TTC549 (cell line): ENCODE measurements at regions not wholly inside any gene's neighbourhood (a gene's known extent, or its start where the extent isn't known, plus 50 kb on each side); places are given as distances from the start of the nearest gene placed in this dataset.
"Not testable (repeated sequence)": the region's sequence is repeated elsewhere in the genome, so short reads cannot be mapped to it uniquely, and the experiment has no call there.

Source experiments
- FAIRE-seq: peaks from 2 replicates; lab custom pipeline; 2012; peaks lifted over from hg19 to GRCh38; lab: Jason Lieb, UNC

DNA sequence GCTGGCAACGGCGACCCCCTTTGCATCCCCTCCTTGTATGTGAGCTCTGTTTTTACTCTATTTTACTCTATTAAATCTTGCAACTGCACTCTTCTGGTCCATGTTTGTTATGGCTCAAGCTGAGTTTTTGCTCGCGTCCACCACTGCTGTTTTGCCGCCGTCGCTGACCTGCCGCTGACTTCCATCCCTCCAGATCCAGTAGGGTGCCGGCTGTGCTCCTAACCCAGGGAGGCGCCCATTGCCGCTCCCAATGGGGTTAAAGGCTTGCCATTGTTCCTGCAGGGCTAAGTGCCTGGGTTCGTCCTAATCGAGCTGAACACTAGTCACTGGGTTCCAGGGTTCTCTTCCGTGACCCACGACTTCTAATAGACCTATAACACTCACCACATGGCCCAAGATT lies 2704.4 kb downstream of the PCDH9 start:
- FAIRE-seq: no peak

DNA sequence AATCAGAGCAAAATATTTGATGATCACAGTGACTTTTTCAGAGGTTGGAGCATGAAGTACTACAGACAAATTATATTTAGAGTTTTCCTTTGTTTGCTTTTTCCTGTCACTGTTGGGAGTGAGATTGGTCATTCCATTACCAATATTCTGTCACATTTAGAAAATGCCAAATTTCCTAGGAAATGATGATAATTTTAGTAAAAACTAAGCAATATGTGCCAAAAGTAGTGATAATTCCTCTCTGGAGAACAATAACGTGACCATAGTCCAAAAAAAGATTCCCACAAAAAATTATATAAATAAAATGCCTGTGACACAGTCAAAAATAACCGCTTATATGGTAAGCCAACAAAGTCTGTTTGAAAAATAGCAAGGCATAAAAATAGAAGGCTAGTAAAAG lies 2719.4 kb downstream of the PCDH9 start:
- no peak for FAIRE-seq

DNA sequence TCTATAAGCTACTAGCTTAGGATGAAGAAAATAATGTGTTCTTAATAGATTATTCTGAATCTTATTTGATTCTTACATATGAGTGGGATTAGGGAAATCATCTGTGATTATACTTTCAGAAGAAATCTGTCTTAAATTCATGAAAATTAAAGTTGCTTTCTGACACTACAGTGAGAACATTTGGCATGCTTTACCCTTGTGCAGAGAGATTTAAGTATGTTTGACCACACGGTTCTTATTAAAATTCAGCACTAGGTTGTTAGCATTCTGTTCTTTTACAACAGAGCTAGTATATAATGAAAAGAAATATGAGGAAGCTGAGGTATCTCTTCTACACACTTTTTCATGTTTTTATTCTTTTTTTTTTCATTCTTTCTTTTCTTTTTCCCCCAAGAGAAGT lies 2723.9 kb downstream of the PCDH9 start:
- no peak for FAIRE-seq

DNA sequence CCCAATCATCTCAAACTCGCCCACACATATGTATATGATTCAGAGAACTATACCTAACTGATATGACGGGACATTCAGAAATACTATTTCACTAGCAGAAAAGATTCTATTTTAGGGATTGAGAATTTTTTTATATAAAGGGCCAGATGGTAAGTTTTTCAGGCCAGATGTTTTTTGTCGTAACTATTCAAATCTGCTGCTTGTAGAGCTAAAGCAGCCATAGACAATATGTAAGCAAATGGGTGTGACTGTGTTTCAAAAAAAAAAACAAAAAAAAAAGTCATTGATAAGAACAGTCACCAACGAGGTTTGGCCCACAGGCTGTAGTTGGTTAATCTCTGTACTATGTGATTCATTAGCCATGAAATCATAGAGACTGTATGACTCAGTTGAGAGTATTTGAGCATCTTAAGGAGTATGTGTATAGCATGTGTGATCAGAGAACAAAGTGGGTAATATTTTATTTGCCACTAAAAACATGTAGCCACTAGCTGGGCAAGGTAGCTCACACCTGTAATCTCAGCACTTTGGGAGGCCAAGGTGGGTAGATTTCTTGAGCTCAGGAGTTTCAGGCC lies 2724.7 kb downstream of the PCDH9 start:
- FAIRE-seq: no peak

DNA sequence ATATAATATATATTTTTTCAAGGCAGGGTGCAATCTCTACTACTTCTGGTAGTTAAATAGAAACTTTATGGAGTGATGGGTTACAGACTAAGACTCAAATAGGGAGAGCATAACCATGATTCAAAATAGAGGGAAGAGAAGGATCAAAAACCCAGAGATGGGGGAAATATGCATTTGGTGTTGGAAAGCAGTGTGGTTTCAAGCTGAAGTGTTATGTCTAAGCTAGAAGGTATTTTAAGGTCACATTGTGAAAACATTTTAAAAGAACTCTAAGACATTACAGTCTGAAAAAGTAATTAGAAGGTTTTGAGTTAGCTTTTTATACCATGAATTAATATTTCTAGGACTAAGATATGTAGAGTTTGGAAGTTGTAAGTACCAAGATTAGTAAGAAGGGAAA lies 2741.4 kb downstream of the PCDH9 start:
- no peak for FAIRE-seq

DNA sequence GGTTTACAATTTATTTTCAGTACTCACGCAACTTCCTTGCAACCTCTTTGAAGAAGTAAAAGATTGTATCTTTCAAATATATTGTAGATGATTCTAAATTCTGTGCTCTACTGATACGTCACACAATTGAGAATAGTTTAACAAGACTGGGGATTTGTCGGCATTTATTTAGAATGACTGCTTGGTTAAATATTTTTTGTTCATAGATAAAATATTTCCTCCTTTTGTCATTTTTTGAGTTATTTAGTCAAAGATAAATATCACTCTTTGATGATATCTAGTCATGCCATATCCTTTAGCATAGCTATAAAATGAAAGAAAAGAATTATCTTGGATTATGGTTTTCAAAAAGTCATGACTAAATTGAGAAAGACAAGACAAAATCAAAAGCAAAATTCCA lies 2747.8 kb downstream of the PCDH9 start:
- no peak for FAIRE-seq

DNA sequence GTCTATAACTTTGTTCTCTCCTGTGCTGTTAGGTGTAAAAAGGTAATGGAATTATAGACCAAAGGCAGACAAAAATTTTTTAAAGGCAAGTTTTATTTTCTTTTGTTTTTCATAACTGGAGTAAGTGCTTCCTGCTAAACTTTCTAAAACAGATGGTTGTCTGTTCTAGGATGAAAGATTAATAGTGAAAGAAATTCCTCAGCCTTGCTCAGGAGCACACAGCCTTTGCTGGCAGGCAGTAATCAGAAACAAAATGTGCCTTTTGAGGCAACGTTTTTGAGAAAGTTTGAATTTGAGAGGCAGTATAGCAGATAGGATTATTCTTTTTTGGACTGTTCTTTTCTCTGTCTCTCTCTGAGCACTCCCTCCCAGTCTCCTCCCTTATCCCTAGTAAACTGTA lies 2749.5 kb downstream of the PCDH9 start:
- no peak for FAIRE-seq

DNA sequence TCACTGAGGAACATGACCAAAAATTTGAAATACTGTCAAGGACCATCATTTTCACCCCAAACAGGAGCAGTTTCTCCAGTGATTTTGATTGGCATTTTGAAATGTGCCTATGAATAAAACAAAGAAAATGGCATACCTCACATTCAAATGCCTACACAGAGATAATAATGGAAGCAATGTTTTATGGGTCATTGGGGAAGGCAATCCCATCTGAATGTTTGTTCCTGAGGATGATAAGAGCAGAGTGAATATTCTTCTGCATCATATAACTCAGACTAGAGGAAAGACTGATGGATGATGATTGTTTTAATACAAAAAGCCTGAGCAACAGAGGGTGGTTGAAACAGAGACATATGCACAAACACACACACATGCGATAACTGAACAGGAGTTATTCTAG lies 2749.9 kb downstream of the PCDH9 start:
- no peak for FAIRE-seq

DNA sequence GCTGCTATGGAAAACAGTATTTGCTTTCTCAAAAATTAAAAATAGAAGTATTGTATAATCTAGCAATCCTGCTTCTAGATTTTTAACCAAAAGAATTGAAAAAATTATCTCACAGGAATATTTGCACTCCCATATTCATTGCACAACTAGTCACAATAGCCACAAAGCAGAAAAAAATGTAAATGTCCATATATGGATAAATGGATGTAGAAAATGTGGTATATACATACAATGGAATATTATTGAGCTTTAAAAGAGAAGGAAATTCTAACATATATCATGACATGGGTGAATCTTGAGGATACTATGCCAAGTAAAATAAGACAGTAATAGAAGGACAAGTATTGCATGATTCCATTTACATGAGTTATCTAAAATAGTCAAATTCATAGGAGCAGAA lies 2753.0 kb downstream of the PCDH9 start:
- FAIRE-seq: no peak

DNA sequence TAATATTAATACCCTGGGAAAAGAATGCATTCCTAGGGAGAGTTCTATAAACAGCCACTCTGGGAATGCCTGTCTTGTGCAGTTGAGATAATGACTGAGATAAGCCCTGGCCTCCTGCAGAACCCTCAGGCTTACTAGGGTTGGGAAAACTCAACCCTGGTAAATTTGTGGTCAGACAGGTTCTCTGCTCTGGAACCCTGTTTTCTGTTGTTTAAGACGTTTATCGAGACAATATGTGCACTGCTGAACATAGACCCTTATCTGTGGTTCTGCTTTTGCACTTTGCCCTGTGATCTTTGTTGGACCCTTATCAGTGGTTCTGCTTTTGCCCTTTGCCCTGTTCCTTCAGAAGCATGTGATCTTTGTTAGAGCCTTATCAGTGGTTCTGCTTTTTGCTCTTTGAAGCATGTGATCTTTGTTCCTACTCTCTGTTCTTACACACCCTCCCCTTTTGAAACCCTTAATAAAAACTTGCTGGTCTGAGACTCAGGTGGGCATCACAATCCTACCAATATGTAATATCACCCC lies 2754.0 kb downstream of the PCDH9 start:
- FAIRE-seq: not testable (repeated sequence)

DNA sequence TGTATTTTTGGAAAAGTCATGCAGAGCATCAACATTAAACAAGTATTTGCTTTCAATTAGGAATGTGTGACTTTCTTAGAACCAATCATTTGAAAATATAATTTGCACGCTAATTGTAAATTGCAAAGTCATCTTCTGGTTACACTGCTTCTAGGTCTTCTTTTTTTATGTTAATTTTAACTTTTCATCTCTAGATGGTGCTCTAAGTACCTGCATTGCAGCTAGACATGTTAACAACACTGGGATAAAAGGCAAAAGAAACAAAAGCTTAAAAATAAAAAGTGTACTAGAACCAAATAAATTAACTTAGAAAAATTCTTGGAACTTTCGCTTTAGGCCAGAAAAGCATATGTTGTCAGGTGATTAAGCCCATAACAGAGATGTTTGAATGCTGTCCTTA lies 2758.2 kb downstream of the PCDH9 start:
- FAIRE-seq: peak; percentile 68

DNA sequence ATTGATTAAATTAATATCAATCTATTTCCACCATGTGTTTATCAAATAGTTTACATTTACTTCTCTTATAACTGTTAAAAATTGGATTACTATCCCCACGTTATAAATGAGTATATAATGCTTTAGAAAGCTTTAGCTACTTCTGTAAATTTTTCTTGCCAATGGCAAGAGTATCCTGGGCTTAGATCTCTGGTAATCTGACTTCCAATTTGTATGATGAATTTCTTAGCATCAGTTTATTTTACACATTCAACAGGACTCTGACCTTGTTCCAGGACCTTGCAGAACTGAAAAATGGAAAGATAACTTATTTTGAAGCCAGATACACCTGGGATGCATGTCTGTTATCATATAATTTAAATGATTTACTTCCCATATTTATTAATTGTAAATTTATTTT lies 2759.4 kb downstream of the PCDH9 start:
- no peak for FAIRE-seq

DNA sequence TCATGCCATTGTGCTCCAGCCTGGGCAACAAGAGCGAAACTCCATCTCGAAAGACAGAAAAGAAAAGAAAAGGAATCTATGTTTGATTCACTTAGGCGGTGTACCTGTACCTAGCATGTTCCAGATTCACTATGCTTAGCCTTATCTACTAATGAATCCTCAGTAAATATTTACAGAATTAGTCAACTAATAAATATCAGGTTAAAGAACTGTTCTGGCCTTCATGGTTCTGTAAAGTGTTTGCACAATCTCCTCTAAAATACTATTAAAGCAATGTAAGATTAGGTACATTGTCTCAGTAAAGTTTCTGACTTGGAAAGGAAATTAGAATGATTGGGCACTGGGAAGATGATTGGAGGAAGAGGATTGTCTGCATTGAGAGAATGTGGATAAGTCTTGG lies 2770.4 kb downstream of the PCDH9 start:
- FAIRE-seq: no peak

DNA sequence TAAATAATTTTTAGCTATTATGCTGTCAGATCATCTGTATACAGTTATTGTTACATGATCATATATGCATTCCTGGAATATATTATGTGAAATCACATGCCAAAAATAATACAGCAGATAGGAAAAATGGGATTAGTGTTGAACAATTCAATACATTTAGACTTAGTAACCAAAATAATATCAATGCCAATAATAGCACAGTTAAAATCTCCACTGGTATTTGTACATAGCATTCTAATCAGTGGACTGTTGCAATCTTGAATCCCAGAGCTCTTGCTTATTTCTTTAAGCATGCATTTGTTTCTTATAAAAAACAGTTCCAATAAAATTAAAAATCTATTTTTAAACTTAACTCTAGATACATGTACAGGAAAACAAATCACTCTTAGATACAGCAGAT lies 2772.2 kb downstream of the PCDH9 start:
- FAIRE-seq: no peak

DNA sequence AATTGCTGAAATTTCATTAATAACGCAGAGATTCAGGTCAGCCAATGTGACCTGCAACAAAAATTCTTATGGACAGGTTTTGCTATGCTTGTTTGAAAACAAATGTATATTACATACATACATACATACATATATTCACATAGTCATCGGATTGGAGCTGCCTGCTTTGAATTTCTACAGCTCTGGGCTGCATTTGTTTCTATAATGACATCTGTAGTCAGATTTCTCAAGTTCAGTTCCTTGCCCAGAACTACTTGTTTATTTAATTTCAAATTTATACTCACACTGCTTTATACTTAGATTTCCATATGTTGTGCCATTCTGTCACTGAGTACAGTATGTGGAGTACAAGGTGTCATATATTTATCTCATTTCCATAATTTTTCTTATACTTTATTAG lies 2775.0 kb downstream of the PCDH9 start:
- FAIRE-seq: no peak

DNA sequence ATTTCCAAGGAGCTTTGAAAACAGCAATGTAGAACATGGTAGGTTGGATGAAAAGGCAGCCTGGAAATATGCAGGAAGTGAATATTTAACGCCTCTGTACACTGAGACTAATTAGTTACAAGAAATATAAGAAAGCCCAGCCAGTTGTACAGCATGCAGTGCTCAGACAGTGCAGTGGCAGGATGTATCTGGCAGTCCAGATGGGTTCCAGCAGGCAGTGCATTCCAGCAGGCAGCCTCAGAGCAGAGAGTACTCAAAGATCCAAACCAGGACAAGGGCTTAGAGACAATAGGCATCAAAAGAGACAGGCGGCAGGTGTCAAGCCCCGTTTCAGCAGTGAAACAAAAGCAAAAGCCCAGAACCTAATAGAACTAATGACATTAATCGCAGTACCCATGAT lies 2776.3 kb downstream of the PCDH9 start:
- no peak for FAIRE-seq

DNA sequence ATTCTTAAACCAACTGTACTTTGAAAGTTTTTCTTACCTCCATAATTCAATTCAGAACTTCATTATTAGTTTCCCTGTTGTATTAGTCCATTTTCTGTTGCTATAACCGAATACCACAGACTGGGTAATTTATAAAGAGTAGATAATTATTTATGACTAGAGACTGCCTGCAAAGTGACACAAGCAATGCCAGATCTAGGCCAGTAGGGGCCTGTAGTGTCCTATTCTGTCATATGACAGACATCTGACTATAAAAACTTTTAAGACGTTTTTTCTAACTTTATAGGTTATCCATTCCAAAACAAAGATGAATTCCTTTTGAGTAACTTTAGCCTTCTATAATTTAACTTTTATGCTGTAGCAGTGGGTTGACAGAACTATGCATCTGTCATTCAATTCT lies 2783.8 kb downstream of the PCDH9 start:
- FAIRE-seq: no peak

DNA sequence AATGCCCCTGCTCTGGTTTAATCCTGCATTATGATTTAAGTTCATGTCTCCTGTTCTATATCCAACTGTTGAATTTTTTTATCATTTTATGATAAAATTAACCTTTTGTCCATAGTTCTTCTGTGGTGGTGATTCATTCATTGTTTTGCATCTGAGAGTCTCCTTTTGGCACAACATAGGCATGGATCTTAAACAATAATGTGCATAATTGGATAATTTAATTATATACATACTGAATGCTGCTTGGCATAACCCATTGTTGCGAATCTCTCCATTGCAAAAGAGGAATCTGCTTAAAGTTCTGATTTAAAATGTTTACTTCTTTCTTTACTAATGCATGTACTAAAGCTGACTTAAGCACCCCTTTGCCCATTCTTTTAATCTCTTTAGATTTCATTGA lies 2788.4 kb downstream of the PCDH9 start:
- FAIRE-seq: no peak

DNA sequence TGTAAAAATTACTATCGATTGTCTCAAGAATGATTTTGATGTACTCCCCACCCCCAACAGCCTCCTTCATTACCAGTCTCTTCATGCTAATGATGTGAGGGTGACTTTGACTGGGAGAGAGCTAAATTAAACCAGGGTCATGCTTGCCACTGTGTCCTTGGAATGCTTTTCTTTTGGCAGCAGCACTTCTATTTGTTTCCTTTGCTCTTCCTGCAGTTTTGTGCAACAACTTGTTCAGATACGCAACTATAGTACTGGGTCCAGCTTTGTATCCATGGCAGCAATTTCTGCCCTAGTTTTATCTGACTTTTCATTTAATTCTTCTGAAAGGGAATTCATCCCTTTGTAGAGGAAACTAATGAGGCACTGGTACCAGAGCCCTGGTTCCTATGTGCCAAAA lies 2792.1 kb downstream of the PCDH9 start:
- no peak for FAIRE-seq

DNA sequence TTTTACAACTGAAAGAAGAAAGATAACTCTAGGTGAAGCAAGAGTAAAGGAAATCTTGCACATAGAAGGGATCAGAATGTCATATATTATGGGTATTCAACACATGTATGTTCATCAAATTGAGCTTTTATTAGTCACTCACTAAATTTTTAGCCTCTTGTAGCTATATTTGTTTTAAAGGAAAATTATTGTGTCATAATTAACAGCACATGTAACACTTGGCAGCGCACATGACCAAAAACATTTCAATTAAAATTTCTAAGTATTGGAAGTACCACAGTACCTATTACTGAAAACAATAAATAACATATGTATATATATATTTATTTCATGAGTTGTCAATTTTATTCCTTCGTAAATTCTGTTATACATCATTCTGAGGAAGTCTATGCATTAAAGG lies 2800.4 kb downstream of the PCDH9 start:
- no peak for FAIRE-seq

DNA sequence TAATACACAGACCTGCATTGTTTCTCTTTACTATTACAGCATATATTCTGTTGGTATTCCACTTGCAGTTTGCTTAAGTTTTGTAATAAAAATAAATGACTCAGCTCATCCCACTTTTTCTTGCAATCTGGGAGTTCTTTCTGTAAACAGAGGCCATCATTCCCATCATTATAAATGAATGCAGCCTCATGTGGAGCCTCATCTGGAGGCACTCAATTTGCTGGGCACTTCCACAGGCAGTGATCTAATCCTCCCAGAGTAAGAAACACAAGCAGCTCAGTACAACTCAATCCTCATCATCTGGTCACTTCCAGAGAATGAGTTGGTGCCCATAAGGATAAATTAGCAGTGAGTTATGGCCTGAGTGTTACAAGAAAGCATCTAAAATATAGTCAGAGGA lies 2801.9 kb downstream of the PCDH9 start:
- no peak for FAIRE-seq

DNA sequence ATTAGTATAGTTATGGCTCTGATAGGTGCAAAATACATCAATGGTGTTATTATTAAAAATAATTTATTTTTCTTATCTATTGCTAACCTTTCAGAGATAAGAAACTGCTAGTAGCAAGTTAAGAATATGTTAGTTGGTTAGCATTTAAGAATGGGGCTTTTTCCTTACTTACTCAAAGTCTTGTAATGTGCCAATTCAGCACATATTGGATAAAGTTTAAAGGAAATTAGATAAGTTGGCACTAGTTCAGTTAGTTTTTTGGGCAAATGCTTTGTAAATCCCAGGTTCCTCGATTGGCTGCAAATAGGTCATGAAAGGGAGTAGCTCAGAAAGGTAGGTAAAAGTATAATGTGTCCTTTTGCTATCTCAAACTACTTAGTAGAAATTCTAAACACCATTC lies 2806.7 kb downstream of the PCDH9 start:
- FAIRE-seq: no peak

DNA sequence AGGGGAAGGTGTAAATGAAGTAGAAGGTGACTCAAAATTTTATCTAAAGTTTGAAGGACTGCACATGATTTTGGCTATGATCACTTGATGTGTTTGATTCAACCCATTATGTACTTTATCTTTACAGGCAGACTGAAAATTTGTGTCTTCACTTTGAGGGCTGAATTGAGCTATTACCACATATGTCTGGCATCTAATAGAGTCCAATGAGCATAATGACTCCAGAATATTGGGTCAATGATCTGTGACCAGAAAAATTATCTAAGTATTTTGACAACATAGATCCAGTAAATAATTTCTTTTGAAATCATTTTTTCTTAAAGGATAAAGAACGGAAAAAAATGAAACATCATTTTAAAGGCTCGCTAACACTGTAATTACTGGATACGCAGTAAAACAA lies 2810.0 kb downstream of the PCDH9 start:
- no peak for FAIRE-seq

DNA sequence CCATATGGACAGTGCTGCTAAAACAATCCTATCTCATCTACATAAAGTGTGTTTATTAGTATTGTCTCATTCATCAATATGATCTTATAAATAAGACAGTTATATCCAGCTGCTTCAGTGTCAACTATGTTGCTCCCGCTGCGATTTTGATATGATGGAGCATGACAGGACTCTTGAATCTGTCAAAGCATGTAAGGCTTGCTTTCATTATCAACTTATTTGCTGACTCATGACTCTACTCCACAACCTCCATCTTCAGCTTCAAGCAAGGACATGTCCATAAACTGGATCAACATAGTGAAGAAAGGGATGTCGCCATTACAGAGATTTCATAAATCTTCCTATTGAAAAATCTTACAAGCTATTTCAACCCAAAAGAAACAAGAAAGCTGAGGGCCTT lies 2812.6 kb downstream of the PCDH9 start:
- FAIRE-seq: no peak

DNA sequence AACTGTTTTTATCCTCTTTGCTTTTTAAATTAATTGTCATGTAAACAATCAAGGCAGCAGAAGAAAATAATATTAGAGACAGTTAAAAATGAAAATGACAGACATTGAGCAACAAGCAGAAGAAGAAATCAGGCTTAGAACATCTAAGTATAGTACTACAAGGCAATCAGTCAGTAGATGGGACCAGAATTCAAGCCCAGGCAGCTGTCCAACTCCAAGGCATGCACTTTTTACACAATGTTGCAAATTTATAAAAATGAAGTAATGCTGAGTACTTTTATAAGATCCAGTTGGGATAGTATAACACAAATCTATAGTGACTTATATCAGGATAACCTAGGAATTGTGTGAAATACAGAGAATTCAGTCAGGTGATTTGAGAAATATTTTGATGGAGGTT lies 2815.8 kb downstream of the PCDH9 start:
- FAIRE-seq: no peak
